Body of pancreas (tissue), 4 donors: ENCODE measurements at regions not wholly inside any gene's neighbourhood (a gene's known extent, or its start where the extent isn't known, plus 50 kb on each side); places are given as distances from the start of the nearest gene placed in this dataset.

Experiments used
- ATAC-seq: fragments of 150-250 bp; one replicate; pipeline ENCODE4 v1.9.1; 2016
- DNase-seq, 4 donors: peaks; one replicate each; pipeline ENCODE4 v3.0.0-alpha.2; 2019
- H3K27ac ChIP-seq, 4 donors: fragments of 200-600 bp; sonication (generic); 1 replicate in 3 of 4; 2 replicates in 1 of 4; pipeline versions ENCODE4 v1.5.1 to v1.6.1; 2016 to 2019; ENCODE audit warnings: mild to moderate bottlenecking in 1 of 4, mixed read lengths in 1 of 4, moderate library complexity in 1 of 4
- H3K27me3 ChIP-seq, 2 donors: fragments of 200-600 bp; sonication (generic); one replicate each; pipeline ENCODE4 v1.6.0; 2016; ENCODE audit warnings: mild to moderate bottlenecking in 1 of 2
- H3K36me3 ChIP-seq, 2 donors: fragments of 200-600 bp; sonication (generic); replicated peaks in 1 of 2; 2 replicates each; pipeline ENCODE4 v1.5.1; 2016; ENCODE audit warnings: low read depth in 2 of 2; ENCODE audit not compliant: insufficient read depth in 1 of 2
- H3K4me1 ChIP-seq: fragments of 200-600 bp; sonication (generic); one replicate; pipeline ENCODE4 v1.6.0; 2016
- H3K4me3 ChIP-seq, 2 donors: fragments of 200-600 bp; sonication (generic); 1 replicate in 1 of 2; 2 replicates in 1 of 2; pipeline ENCODE4 v1.5.1; 2016 to 2019
- H3K9me3 ChIP-seq, 3 donors: fragments of 200-600 bp; sonication (generic); 1 replicate in 2 of 3; 2 replicates in 1 of 3; pipeline ENCODE4 v1.5.1; 2016
- CTCF ChIP-seq, 7 experiments: fragments of 450-650 bp in 4 of 7; fragments of 200-600 bp in 3 of 7; sonication (generic) in 3 of 7; IDR thresholded peaks; one replicate each; pipeline ENCODE4 v1.5.1; 2016 to 2019; ENCODE audit warnings: antibody characterized with exemption in 7 of 7
- POLR2A ChIP-seq, 3 donors: fragments of 450-650 bp; IDR thresholded peaks; one replicate each; pipeline ENCODE4 v1.6.1; 2016; ENCODE audit warnings: antibody characterized with exemption in 3 of 3, mild to moderate bottlenecking in 2 of 3
- WGBS, 2 donors: methylation state at CpG; one replicate each; pipeline ENCODE4 v1.1.5; 2017; 5-methylcytosine and 5-hydroxymethylcytosine counted together
- intact Hi-C: fragments of 100-400 bp; cut with DNase I; formaldehyde crosslinking; loops from one replicate; pipeline ENCODE4 v1.15.1; 2023

GRCh38 chr18:27447451-27447881 lies 262.4 kb upstream of the CHST9 start:
- no peak overlapping the region for H3K27ac ChIP-seq
- DNase-seq (no peak), ATAC-seq (no peak)
- no peaks in the 10 kb centered on the region for H3K36me3 ChIP-seq
- no peak overlapping the region for H3K4me3 ChIP-seq
- intact Hi-C loops: no loop called here
- TF ChIP-seq CTCF (IDR thresholded peaks at IDR 0.05) (no peak), POLR2A (IDR thresholded peaks at IDR 0.05) (no peak)
- H3K9me3 ChIP-seq: no peaks in the 10 kb centered on the region
- no peaks in the 10 kb centered on the region for H3K27me3 ChIP-seq
- peaks cover 10% of the 10 kb centered on the region for H3K4me1 ChIP-seq
- 43 to 59% methylated on average over 5 of the region's 5 CpGs for WGBS, 2 donors

GRCh38 chr18:27430595-27430994 lies 245.5 kb upstream of the CHST9 start:
- Histone ChIP-seq H3K36me3 (no peaks in the 10 kb centered on the region), H3K27ac (no peak overlapping the region), H3K4me1 (no peaks in the 10 kb centered on the region), H3K27me3 (no peaks in the 10 kb centered on the region), H3K9me3 (no peaks in the 10 kb centered on the region), H3K4me3 (no peak overlapping the region)
- ATAC-seq: no peak
- no peak for DNase-seq
- WGBS, 2 donors: 86 to 92% methylated on average over 2 of the region's 2 CpGs
- intact Hi-C loops: no loop called here
- TF ChIP-seq POLR2A (IDR thresholded peaks at IDR 0.05) (no peak), CTCF (IDR thresholded peaks at IDR 0.05) (no peak)

GRCh38 chr18:27428716-27429475 lies 243.8 kb upstream of the CHST9 start:
- no peaks in the 10 kb centered on the region for H3K27me3 ChIP-seq
- 83 to 87% methylated on average over 2 of the region's 2 CpGs for WGBS, 2 donors
- no peaks in the 10 kb centered on the region for H3K36me3 ChIP-seq
- no peak overlapping the region for H3K4me3 ChIP-seq
- H3K9me3 ChIP-seq: no peaks in the 10 kb centered on the region
- H3K27ac ChIP-seq: no peak overlapping the region
- no peaks in the 10 kb centered on the region for H3K4me1 ChIP-seq
- DNase-seq (no peak), ATAC-seq (no peak)
- TF ChIP-seq POLR2A (IDR thresholded peaks at IDR 0.05): no peak
- no peak for TF ChIP-seq CTCF (IDR thresholded peaks at IDR 0.05)
- intact Hi-C loops: no loop called here

- WGBS, 2 donors: 71 to 77% methylated on average over 2 of the region's 2 CpGs
- no peaks in the 10 kb centered on the region for H3K27me3 ChIP-seq
- no peaks in the 10 kb centered on the region for H3K36me3 ChIP-seq
- no peak overlapping the region for H3K27ac ChIP-seq
- ATAC-seq (no peak), DNase-seq (no peak)
- no peaks in the 10 kb centered on the region for H3K4me1 ChIP-seq
- intact Hi-C loops: no loop called here
- no peak overlapping the region for H3K4me3 ChIP-seq
- H3K9me3 ChIP-seq: no peaks in the 10 kb centered on the region
- TF ChIP-seq CTCF (IDR thresholded peaks at IDR 0.05): no peak
These were observed 243.0 kb upstream of the CHST9 start for GRCh38 chr18:27428120-27428519.

GRCh38 chr18:27423581-27423980 lies 238.5 kb upstream of the CHST9 start:
- Histone ChIP-seq H3K4me1 (no peaks in the 10 kb centered on the region), H3K4me3 (no peak overlapping the region), H3K9me3 (no peaks in the 10 kb centered on the region), H3K27me3 (no peaks in the 10 kb centered on the region), H3K36me3 (no peaks in the 10 kb centered on the region), H3K27ac (no peak overlapping the region)
- DNase-seq (no peak), ATAC-seq (no peak)
- no peak for TF ChIP-seq CTCF (IDR thresholded peaks at IDR 0.05)
- no peak for TF ChIP-seq POLR2A (IDR thresholded peaks at IDR 0.05)
- intact Hi-C loops: no loop called here
- WGBS, 2 donors: 83 to 88% methylated on average over 3 of the region's 3 CpGs
